HFFc6 (cell line): ENCODE measurements at regions not wholly inside any gene's neighbourhood (a gene's known extent, or its start where the extent isn't known, plus 50 kb on each side); places are given as distances from the start of the nearest gene placed in this dataset.

Source experiments
- DNase-seq: peaks from one replicate; pipeline ENCODE4 v3.0.0-alpha.2; 2018
- H3K27ac Mint-ChIP-seq: 2 replicates; pipeline ENCODE4 v1.8.0; 2020; ENCODE audit warnings: mild to moderate bottlenecking, mixed read lengths
- H3K27me3 Mint-ChIP-seq: 2 replicates; pipeline ENCODE4 v1.8.0; 2021; ENCODE audit warnings: mild to moderate bottlenecking, moderate library complexity, mixed read lengths; ENCODE audit not compliant: insufficient read depth
- H3K36me3 Mint-ChIP-seq: 2 replicates; pipeline ENCODE4 v1.8.0; 2021; ENCODE audit warnings: low read depth, mixed read lengths
- H3K4me1 Mint-ChIP-seq: 2 replicates; pipeline ENCODE4 v1.8.0; 2020; ENCODE audit warnings: low read depth, mixed read lengths
- H3K4me3 Mint-ChIP-seq: 2 replicates; pipeline ENCODE4 v1.8.0; 2020; ENCODE audit warnings: mild to moderate bottlenecking, moderate library complexity, mixed read lengths
- H3K9me3 Mint-ChIP-seq: 2 replicates; pipeline ENCODE4 v1.8.0; 2020; ENCODE audit warnings: mild to moderate bottlenecking, mixed read lengths
- CTCF ChIP-seq: fragments of 200-600 bp; sonication (generic); IDR thresholded peaks from 2 replicates; pipeline ENCODE4 v1.5.0; 2021; ENCODE audit warnings: antibody characterized with exemption, mild to moderate bottlenecking

GRCh38 chr13:110027470-110028240 is 241.3 kb upstream of the IRS2 start:
- H3K36me3 Mint-ChIP-seq: 0 out of 2 replicates have a peak, but pooled peaks cover 5% of the 10 kb centered on the region
- no peak overlapping the region for H3K27ac Mint-ChIP-seq
- no peak overlapping the region for H3K4me3 Mint-ChIP-seq
- no peaks in the 10 kb centered on the region for H3K9me3 Mint-ChIP-seq
- no peak for DNase-seq
- H3K4me1 Mint-ChIP-seq: peaks cover 6% of the 10 kb centered on the region; the same call in 1 of the 2 replicates
- no peak for TF ChIP-seq CTCF
- no peaks in the 10 kb centered on the region for H3K27me3 Mint-ChIP-seq

GRCh38 chr13:110024645-110024980 is 238.2 kb upstream of the IRS2 start:
- no peak for DNase-seq

GRCh38 chr13:110023729-110024644 is 237.6 kb upstream of the IRS2 start:
- TF ChIP-seq CTCF: no peak
- H3K27ac Mint-ChIP-seq: no peak overlapping the region
- 0 out of 2 replicates have a peak, but pooled peaks cover 5% of the 10 kb centered on the region for H3K36me3 Mint-ChIP-seq
- DNase-seq: no peak
- no peak overlapping the region for H3K4me3 Mint-ChIP-seq
- no peaks in the 10 kb centered on the region; the same call in 1 of the 2 replicates for H3K27me3 Mint-ChIP-seq
- no peaks in the 10 kb centered on the region for H3K9me3 Mint-ChIP-seq
- peaks cover 6% of the 10 kb centered on the region for H3K4me1 Mint-ChIP-seq

More at GRCh38 chr13:110024645-110024980, 238.2 kb upstream of the IRS2 start:
- Mint-ChIP-seq H3K4me1 (peaks cover 6% of the 10 kb centered on the region; the same call in 1 of the 2 replicates), H3K4me3 (no peak overlapping the region), H3K36me3 (0 out of 2 replicates have a peak, but pooled peaks cover 5% of the 10 kb centered on the region), H3K27ac (no peak overlapping the region), H3K27me3 (no peaks in the 10 kb centered on the region), H3K9me3 (no peaks in the 10 kb centered on the region)
- no peak for TF ChIP-seq CTCF

- Mint-ChIP-seq H3K36me3 (no peaks in the 10 kb centered on the region; the same call in 1 of the 2 replicates), H3K27me3 (no peaks in the 10 kb centered on the region; the same call in 1 of the 2 replicates), H3K4me3 (peak overlapping the region; percentile 75), H3K4me1 (peaks cover 59% of the 10 kb centered on the region), H3K27ac (peak overlapping the region; percentile 95), H3K9me3 (no peaks in the 10 kb centered on the region)
- DNase-seq: no peak
- no peak for TF ChIP-seq CTCF
These were observed 231.6 kb upstream of the IRS2 start for GRCh38 chr13:110018009-110018408.

GRCh38 chr13:110017379-110017778 is 231.0 kb upstream of the IRS2 start:
- Mint-ChIP-seq H3K9me3 (no peaks in the 10 kb centered on the region), H3K4me1 (peaks cover 65% of the 10 kb centered on the region), H3K4me3 (peak overlapping the region; percentile 75), H3K36me3 (no peaks in the 10 kb centered on the region; the same call in 1 of the 2 replicates), H3K27ac (peak overlapping the region; percentile 95), H3K27me3 (no peaks in the 10 kb centered on the region; the same call in 1 of the 2 replicates)
- no peak for TF ChIP-seq CTCF
- peak; percentile 87 for DNase-seq
